SK-N-SH (cell line): ENCODE measurements at regions not wholly inside any gene's neighbourhood (a gene's known extent, or its start where the extent isn't known, plus 50 kb on each side); places are given as distances from the start of the nearest gene placed in this dataset.

Source experiments
- CTCF ChIP-seq: fragments of 200-600 bp; sonication (generic); IDR thresholded peaks from 2 replicates; pipeline ENCODE4 v1.6.1; 2017; ENCODE audit warnings: antibody characterized with exemption, mild to moderate bottlenecking, moderate library complexity
- GATA2 ChIP-seq: sonication (generic); formaldehyde crosslinking; IDR thresholded peaks from 2 replicates; pipeline ENCODE4 v1.5.0; 2020; ENCODE audit warnings: mild to moderate bottlenecking, missing genetic modification reagents
- PBX3 ChIP-seq: IDR thresholded peaks from 2 replicates; pipeline ENCODE4; 2012
- POLR2AphosphoS5 ChIP-seq: IDR thresholded peaks from 2 replicates; pipeline ENCODE4 v1.6.1; 2012; ENCODE audit warnings: low read depth, low read length
- SIN3A ChIP-seq: IDR thresholded peaks from 2 replicates; pipeline ENCODE4 v1.6.1; 2012; ENCODE audit warnings: low read depth, mild to moderate bottlenecking, low read length, moderate library complexity, borderline replicate concordance

- TF ChIP-seq SIN3A: no peak
- no peak for TF ChIP-seq GATA2 (CRISPR knock-in tag)
- no peak for TF ChIP-seq CTCF
- no peak for TF ChIP-seq PBX3
- TF ChIP-seq POLR2AphosphoS5: no peak
These were observed 396.7 kb upstream of the C1orf87 start for GRCh38 chr1:60470246-60470645.
